Left ventricle myocardium inferior (tissue), 1 donor: ENCODE measurements at regions not wholly inside any gene's neighbourhood (a gene's known extent, or its start where the extent isn't known, plus 50 kb on each side); places are given as distances from the start of the nearest gene placed in this dataset.
"Not testable (repeated sequence)": the region's sequence is repeated elsewhere in the genome, so short reads cannot be mapped to it uniquely, and the experiment has no call there.

Source experiments
- DNase-seq: peaks from one replicate; pipeline ENCODE4 v3.0.0-alpha.2; 2020
- H3K27ac ChIP-seq: fragments of 200-600 bp; replicated peaks from 2 replicates; pipeline ENCODE4 v1.8.0; 2021
- H3K27me3 ChIP-seq: fragments of 200-600 bp; 2 replicates; pipeline ENCODE4 v1.8.0; 2021; ENCODE audit warnings: low read depth
- H3K36me3 ChIP-seq: fragments of 200-600 bp; 2 replicates; pipeline ENCODE4 v1.8.0; 2021
- H3K4me1 ChIP-seq: fragments of 200-600 bp; 2 replicates; pipeline ENCODE4 v1.8.0; 2021
- H3K4me3 ChIP-seq: fragments of 200-600 bp; 2 replicates; pipeline ENCODE4 v1.8.0; 2021; ENCODE audit warnings: mild to moderate bottlenecking, moderate library complexity
- H3K9me3 ChIP-seq: fragments of 200-600 bp; replicated peaks from 2 replicates; pipeline ENCODE4 v1.8.0; 2021
- CTCF ChIP-seq: fragments of 200-600 bp; IDR thresholded peaks from 2 replicates; pipeline ENCODE4 v1.8.0; 2021; ENCODE audit warnings: antibody characterized with exemption, mild to moderate bottlenecking, borderline replicate concordance
- intact Hi-C: fragments of 100-400 bp; cut with micrococcal nuclease; formaldehyde crosslinking; loops from one replicate; pipeline ENCODE4 v1.11.0; 2022
- donor health status: DM: no; HTN: yes; CAD: no; lungs with severe emphysema.

GRCh38 chr4:154907345-154908045 is 126.4 kb downstream of the RBM46 start:
- H3K4me3 ChIP-seq, H3K4me1 ChIP-seq, H3K27me3 ChIP-seq, DNase-seq, H3K9me3 ChIP-seq, H3K36me3 ChIP-seq, H3K27ac ChIP-seq, intact Hi-C loops: not testable (repeated sequence)

- no peak for TF ChIP-seq CTCF
- H3K4me3 ChIP-seq: no peak overlapping the region
- DNase-seq: no peak
- H3K27me3 ChIP-seq: peaks cover 5% of the 10 kb centered on the region
- H3K36me3 ChIP-seq: no peaks in the 10 kb centered on the region
- H3K9me3 ChIP-seq: peaks cover 9% of the 10 kb centered on the region
- no peak overlapping the region for H3K27ac ChIP-seq
- H3K4me1 ChIP-seq: no peaks in the 10 kb centered on the region
- intact Hi-C loops: no loop called here
These were observed 127.1 kb downstream of the RBM46 start for GRCh38 chr4:154908168-154908567.

- Histone ChIP-seq H3K4me1 (no peaks in the 10 kb centered on the region), H3K4me3 (no peak overlapping the region), H3K9me3 (peaks cover 6% of the 10 kb centered on the region), H3K36me3 (no peaks in the 10 kb centered on the region), H3K27ac (no peak overlapping the region), H3K27me3 (peaks cover 5% of the 10 kb centered on the region)
- no peak for TF ChIP-seq CTCF
- intact Hi-C loops: no loop called here
- DNase-seq: no peak
These were observed 130.0 kb downstream of the RBM46 start for GRCh38 chr4:154911097-154911496.

- H3K27ac ChIP-seq: no peak overlapping the region
- peaks cover under 1% of the 10 kb centered on the region for H3K9me3 ChIP-seq
- peaks cover 5% of the 10 kb centered on the region for H3K27me3 ChIP-seq
- H3K4me3 ChIP-seq: no peak overlapping the region
- no peak for DNase-seq
- intact Hi-C loops: no loop called here
- H3K36me3 ChIP-seq: no peaks in the 10 kb centered on the region
- H3K4me1 ChIP-seq: no peaks in the 10 kb centered on the region
- TF ChIP-seq CTCF: no peak
These were observed 130.6 kb downstream of the RBM46 start for GRCh38 chr4:154911608-154912098.

GRCh38 chr4:154916068-154916467 is 135.0 kb downstream of the RBM46 start:
- Histone ChIP-seq H3K27me3 (peaks cover 5% of the 10 kb centered on the region), H3K4me1 (no peaks in the 10 kb centered on the region), H3K9me3 (no peaks in the 10 kb centered on the region), H3K36me3 (no peaks in the 10 kb centered on the region), H3K27ac (no peak overlapping the region), H3K4me3 (no peak overlapping the region)
- intact Hi-C loops: no loop called here
- TF ChIP-seq CTCF: no peak
- no peak for DNase-seq

GRCh38 chr4:154927126-154927680 is 146.1 kb downstream of the RBM46 start:
- Histone ChIP-seq H3K27ac (no peak overlapping the region), H3K36me3 (no peaks in the 10 kb centered on the region), H3K4me3 (no peak overlapping the region), H3K4me1 (no peaks in the 10 kb centered on the region), H3K9me3 (peaks cover 26% of the 10 kb centered on the region), H3K27me3 (peaks cover 4% of the 10 kb centered on the region)
- TF ChIP-seq CTCF: no peak
- intact Hi-C loops: no loop called here
- no peak for DNase-seq
